GM12878 (cell line): ENCODE measurements at regions not wholly inside any gene's neighbourhood (a gene's known extent, or its start where the extent isn't known, plus 50 kb on each side); places are given as distances from the start of the nearest gene placed in this dataset.

Experiments used
- ATAC-seq: fragments of 200-7000 bp; cut with Tn5 transposase; 3 replicates; pipeline ENCODE4 v1.9.1; 2020; ENCODE audit warnings: mild to moderate bottlenecking, moderate library complexity
- BruUV-seq: library from RNA; stranded (reverse); fragments of 400-500 nt; replicated peaks from 2 replicates; lab custom pipeline; 2021; lab: Mats Ljungman, UMichigan
- CTCF ChIA-PET: fragments of 300-600 bp; sonication (Branson Sonifier 250); formaldehyde crosslinking; extraction: SDS; loops from one replicate; lab custom pipeline; 2021; ENCODE audit warnings: inconsistent platforms; lab: Yijun Ruan, JAX
- POLR2A ChIA-PET: fragments of 350-600 bp; formaldehyde crosslinking; extraction: SDS; loops from one replicate; lab custom pipeline; 2021; ENCODE audit warnings: inconsistent platforms; lab: Charles Lee
- RAD21 ChIA-PET: fragments of 300-600 bp; sonication (Branson Sonifier 250); formaldehyde crosslinking; loops from one replicate; lab custom pipeline; 2023; ENCODE audit warnings: antibody characterized with exemption; ENCODE audit not compliant: unreplicated experiment; lab: Charles Lee
- SMC1A ChIA-PET: fragments of 300-600 bp; sonication (Branson Sonifier 250); formaldehyde crosslinking; loops from one replicate; lab custom pipeline; 2023; ENCODE audit not compliant: unreplicated experiment, uncharacterized antibody; lab: Charles Lee
- DNase-seq: peaks from one replicate; pipeline ENCODE4 v3.0.0-alpha.2; 2011; ENCODE audit warnings: low read depth, low spot score
- FAIRE-seq: peaks from 3 replicates; lab custom pipeline; 2011; peaks lifted over from hg19 to GRCh38; lab: Jason Lieb, UNC
- H2AFZ ChIP-seq: 2 replicates; pipeline ENCODE4 v1.6.0; 2011; ENCODE audit warnings: low read depth, low read length, control low read depth; ENCODE audit not compliant: control insufficient read depth
- H3K27ac ChIP-seq: 2 replicates; pipeline ENCODE4 v1.5.1; 2011; ENCODE audit warnings: control low read depth; ENCODE audit not compliant: control insufficient read depth, insufficient read depth
- H3K27me3 ChIP-seq, 2 experiments: replicated peaks in 1 of 2; 2 replicates each; pipeline versions ENCODE4 v1.6.0 to v1.6.1; 2011; ENCODE audit warnings: low read length in 1 of 2; ENCODE audit not compliant: control insufficient read depth in 2 of 2, insufficient read depth in 2 of 2
- H3K36me3 ChIP-seq, 2 experiments: 2 replicates each; pipeline ENCODE4 v1.5.1; 2011; ENCODE audit warnings: low read length in 1 of 2; ENCODE audit not compliant: control insufficient read depth in 2 of 2, insufficient read depth in 2 of 2
- H3K4me1 ChIP-seq: 2 replicates; pipeline ENCODE4 v1.6.1; 2011; ENCODE audit warnings: mild to moderate bottlenecking, low read length, moderate library complexity, mixed read lengths; ENCODE audit not compliant: control insufficient read depth, insufficient read depth
- H3K4me2 ChIP-seq: 2 replicates; pipeline ENCODE4 v1.6.0; 2011; ENCODE audit warnings: control low read depth; ENCODE audit not compliant: control insufficient read depth, insufficient read depth
- H3K4me3 ChIP-seq: fragments of 200-600 bp; sonication (generic); 2 replicates; pipeline ENCODE4 v1.5.1; 2016
- H3K79me2 ChIP-seq: 2 replicates; pipeline ENCODE4 v1.6.0; 2011; ENCODE audit warnings: low read length; ENCODE audit not compliant: control insufficient read depth, insufficient read depth
- H3K9ac ChIP-seq: 2 replicates; pipeline ENCODE4 v1.8.0; 2011; ENCODE audit warnings: low read length, control low read depth, mixed read lengths; ENCODE audit not compliant: control insufficient read depth, insufficient read depth
- H3K9me3 ChIP-seq: replicated peaks from 3 replicates; pipeline ENCODE4 v1.5.1; 2011; ENCODE audit warnings: mild to moderate bottlenecking, low read length; ENCODE audit not compliant: control insufficient read depth, insufficient read depth
- H4K20me1 ChIP-seq: 2 replicates; pipeline ENCODE4 v1.6.0; 2011; ENCODE audit not compliant: control insufficient read depth, insufficient read depth
- BHLHE40 ChIP-seq, 2 experiments: fragments of 450-650 bp in 1 of 2; IDR thresholded peaks; 2 replicates each; pipeline ENCODE4 v1.6.1; 2011 to 2017; ENCODE audit warnings: low read depth in 2 of 2, borderline replicate concordance in 1 of 2, improper control_type of control experiment in 1 of 2, low read length in 1 of 2, mild to moderate bottlenecking in 1 of 2
- EP300 ChIP-seq, 2 experiments: fragments of 150-350 bp in 1 of 2; IDR thresholded peaks; 2 replicates each; pipeline ENCODE4 v1.6.1; 2011 to 2012; ENCODE audit warnings: low read depth in 2 of 2, low read length in 2 of 2, borderline replicate concordance in 1 of 2, improper control_type of control experiment in 1 of 2, inconsistent platforms in 1 of 2; ENCODE audit not compliant: control insufficient read depth in 1 of 2
- FOXM1 ChIP-seq: IDR thresholded peaks from 2 replicates; pipeline ENCODE4 v1.6.1; 2012; ENCODE audit warnings: low read depth, mild to moderate bottlenecking, inconsistent platforms, low read length, moderate library complexity
- GABPA ChIP-seq: IDR thresholded peaks from 2 replicates; pipeline ENCODE4 v1.6.1; 2014; ENCODE audit warnings: antibody characterized with exemption, low read depth, mild to moderate bottlenecking, inconsistent platforms
- HDGF ChIP-seq: fragments of 450-650 bp; IDR thresholded peaks from 2 replicates; pipeline ENCODE4 v1.6.1; 2016; ENCODE audit warnings: antibody characterized with exemption
- KLF5 ChIP-seq: fragments of 450-650 bp; IDR thresholded peaks from 2 replicates; pipeline ENCODE4 v1.6.1; 2014; ENCODE audit warnings: mild to moderate bottlenecking; ENCODE audit not compliant: partially characterized antibody
- MEF2B ChIP-seq: fragments of 450-650 bp; IDR thresholded peaks from 2 replicates; pipeline ENCODE4 v1.6.1; 2018; ENCODE audit warnings: mild to moderate bottlenecking, moderate library complexity; ENCODE audit not compliant: partially characterized antibody, poor library complexity, severe bottlenecking
- RFX5 ChIP-seq: IDR thresholded peaks from 2 replicates; pipeline ENCODE4 v1.6.1; 2011; ENCODE audit warnings: low read depth, low read length, improper control_type of control experiment
- TCF7 ChIP-seq: IDR thresholded peaks from 2 replicates; pipeline ENCODE4 v1.6.1; 2014; ENCODE audit warnings: antibody characterized with exemption, borderline replicate concordance
- YBX1 ChIP-seq: fragments of 450-650 bp; IDR thresholded peaks from 2 replicates; pipeline ENCODE4 v1.6.1; 2016; ENCODE audit warnings: antibody characterized with exemption
- WGBS: methylation state at CpG from one replicate; pipeline ENCODE4 v1.1.6; 2016; ENCODE audit warnings: low lambda C conversion rate; ENCODE audit not compliant: insufficient replicate concordance, insufficient coverage; ENCODE audit errors: missing lambda C conversion rate; 5-methylcytosine and 5-hydroxymethylcytosine counted together
- in situ Hi-C: fragments of 300-500 bp; cut with MboI; formaldehyde crosslinking; loops from 9 replicates; pipeline ENCODE4 v1.14.3; 2018; ENCODE audit warnings: mixed read lengths
- intact Hi-C: fragments of 100-400 bp; cut with micrococcal nuclease; formaldehyde crosslinking; loops from one replicate; pipeline ENCODE4 v1.14.2; 2022; ENCODE audit not compliant: unreplicated experiment
- TF ChIP-seq, protein P1 (sequence below): IDR thresholded peaks from 2 replicates; pipeline ENCODE4 v1.6.1; 2011; ENCODE audit warnings: low read depth, mild to moderate bottlenecking, low read length, moderate library complexity, borderline replicate concordance; ENCODE audit errors: extremely low read depth
- TF ChIP-seq, protein P2 (sequence below): fragments of 450-650 bp; IDR thresholded peaks from 2 replicates; pipeline ENCODE4 v1.6.1; 2016; ENCODE audit warnings: mild to moderate bottlenecking

- no peak overlapping the region for H3K4me2 ChIP-seq
- no peak overlapping the region for H3K4me3 ChIP-seq
- no peak for ATAC-seq
- no peak overlapping the region for H3K27ac ChIP-seq
- no peak overlapping the region for H3K9ac ChIP-seq
- BruUV-seq = no TSS peak
- ChIA-PET RAD21 (no interaction called here), POLR2A (no interaction called here), SMC1A (no interaction called here), CTCF (no interaction called here)
- H3K9me3 ChIP-seq = no peaks in the 10 kb centered on the region
- TF ChIP-seq, protein P1, sequence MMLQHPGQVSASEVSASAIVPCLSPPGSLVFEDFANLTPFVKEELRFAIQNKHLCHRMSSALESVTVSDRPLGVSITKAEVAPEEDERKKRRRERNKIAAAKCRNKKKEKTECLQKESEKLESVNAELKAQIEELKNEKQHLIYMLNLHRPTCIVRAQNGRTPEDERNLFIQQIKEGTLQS = no peak
- TF ChIP-seq MEF2B = no peak
- intact Hi-C loops (no loop called here), in situ Hi-C loops (no loop called here)
- FAIRE-seq = no peak
- H3K79me2 ChIP-seq = no peaks in the 10 kb centered on the region
- no peak for DNase-seq
- H2AFZ ChIP-seq = no peak overlapping the region
- no peaks in the 10 kb centered on the region for H4K20me1 ChIP-seq
- 25% methylated on average over 3 of the region's 3 CpGs for WGBS
- no peaks in the 10 kb centered on the region for H3K27me3 ChIP-seq
- no peaks in the 10 kb centered on the region for H3K36me3 ChIP-seq
- no peaks in the 10 kb centered on the region for H3K4me1 ChIP-seq
Observed at GRCh38 chr14:40682131-40682913, 924.4 kb upstream of the LRFN5 start.

DNA sequence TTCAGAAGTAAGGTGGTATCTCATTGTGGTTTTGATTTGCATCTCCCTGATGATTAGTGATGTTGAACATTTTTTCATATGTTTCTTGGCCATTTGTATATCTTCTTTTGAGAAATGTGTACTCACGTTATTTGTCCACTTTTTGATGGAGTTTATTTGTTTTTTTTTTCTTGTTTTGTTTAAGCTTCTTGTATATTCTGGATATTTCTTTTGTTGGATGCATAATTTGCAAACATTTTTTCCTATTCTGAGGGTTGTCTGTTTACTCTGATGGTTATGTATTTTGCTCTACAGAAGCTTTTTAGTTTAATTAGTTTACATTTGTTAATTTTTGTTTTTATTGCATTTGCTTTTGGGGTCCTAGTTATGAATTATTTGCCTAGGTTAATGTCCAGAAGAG is 927.4 kb upstream of the LRFN5 start:
- no peak for FAIRE-seq
- H3K36me3 ChIP-seq = no peaks in the 10 kb centered on the region
- ChIA-PET SMC1A (no interaction called here), CTCF (no interaction called here), POLR2A (no interaction called here), RAD21 (no interaction called here)
- H3K9ac ChIP-seq = no peak overlapping the region
- H2AFZ ChIP-seq = no peak overlapping the region
- no peak for ATAC-seq
- no peaks in the 10 kb centered on the region for H3K9me3 ChIP-seq
- intact Hi-C loops (no loop called here), in situ Hi-C loops (no loop called here)
- no peak for DNase-seq
- H3K27me3 ChIP-seq = no peaks in the 10 kb centered on the region
- H3K4me2 ChIP-seq = no peak overlapping the region
- H4K20me1 ChIP-seq = no peaks in the 10 kb centered on the region
- no peak overlapping the region for H3K27ac ChIP-seq
- H3K4me1 ChIP-seq = no peaks in the 10 kb centered on the region
- no TSS peak for BruUV-seq
- H3K79me2 ChIP-seq = no peaks in the 10 kb centered on the region
- WGBS = 0% methylated on average over 1 of the region's 1 CpG
- no peak overlapping the region for H3K4me3 ChIP-seq
- TF ChIP-seq EP300 (IDR thresholded peaks at IDR 0.05; ENCODE audit: borderline replicate concordance in 1 of 2, control insufficient read depth in 1 of 2, low read depth in 2 of 2, low read length in 2 of 2) (no peak), MEF2B (no peak), YBX1 (no peak), TCF7 (no peak), HDGF (no peak), FOXM1 (no peak), RFX5 (no peak), KLF5 (no peak), GABPA (no peak), BHLHE40 (IDR thresholded peaks at IDR 0.05; ENCODE audit: borderline replicate concordance in 1 of 2, low read depth in 2 of 2, low read length in 1 of 2) (no peak)
- TF ChIP-seq, protein P2, sequence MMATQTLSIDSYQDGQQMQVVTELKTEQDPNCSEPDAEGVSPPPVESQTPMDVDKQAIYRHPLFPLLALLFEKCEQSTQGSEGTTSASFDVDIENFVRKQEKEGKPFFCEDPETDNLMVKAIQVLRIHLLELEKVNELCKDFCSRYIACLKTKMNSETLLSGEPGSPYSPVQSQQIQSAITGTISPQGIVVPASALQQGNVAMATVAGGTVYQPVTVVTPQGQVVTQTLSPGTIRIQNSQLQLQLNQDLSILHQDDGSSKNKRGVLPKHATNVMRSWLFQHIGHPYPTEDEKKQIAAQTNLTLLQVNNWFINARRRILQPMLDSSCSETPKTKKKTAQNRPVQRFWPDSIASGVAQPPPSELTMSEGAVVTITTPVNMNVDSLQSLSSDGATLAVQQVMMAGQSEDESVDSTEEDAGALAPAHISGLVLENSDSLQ = no peak
